Right cardiac atrium (tissue), 5 donors: ENCODE measurements at regions not wholly inside any gene's neighbourhood (a gene's known extent, or its start where the extent isn't known, plus 50 kb on each side); places are given as distances from the start of the nearest gene placed in this dataset.

Experiments used
- ATAC-seq, 2 donors: fragments of 200-7000 bp; cut with Tn5 transposase; one replicate each; pipeline versions ENCODE4 v1.8.0 to v1.9.1; 2020; ENCODE audit warnings: moderate library complexity in 2 of 2, mild to moderate bottlenecking in 1 of 2
- DNase-seq, 3 donors: peaks; one replicate each; pipeline ENCODE4 v3.0.0-alpha.2; 2020
- H3K27ac ChIP-seq: one replicate; pipeline ENCODE4 v1.5.1; 2013; ENCODE audit warnings: mild to moderate bottlenecking, low read length, control low read depth, moderate library complexity
- H3K27me3 ChIP-seq: one replicate; pipeline ENCODE4 v1.6.1; 2013; ENCODE audit not compliant: control insufficient read depth, insufficient read depth
- H3K4me1 ChIP-seq: one replicate; pipeline ENCODE4 v1.6.1; 2013; ENCODE audit warnings: low read length; ENCODE audit not compliant: control insufficient read depth, insufficient read depth
- H3K4me3 ChIP-seq: one replicate; pipeline ENCODE4 v1.5.1; 2013; ENCODE audit warnings: low read length, control low read depth
- H3K9me3 ChIP-seq: one replicate; pipeline ENCODE4 v1.6.1; 2013; ENCODE audit warnings: low read length; ENCODE audit not compliant: control insufficient read depth
- WGBS: extraction: QIAGEN DNeasy Blood & Tissue Kit; methylation state at CpG from one replicate; pipeline ENCODE4 v1.1.7; 2013; 5-methylcytosine and 5-hydroxymethylcytosine counted together
- intact Hi-C, 4 donors: fragments of 100-400 bp; cut with DNase I; formaldehyde crosslinking; loops; one replicate each; pipeline versions ENCODE4 v1.11.0 to v1.14.0; 2022 to 2023
- donor health status: healthy with polysubstance abuse.
- donor health status: DM: no; HTN: yes; CAD: no.
- donor health status: DM: no; HTN: no; CAD: no.
- donor health status: DM: no; HTN: yes; CAD: no; lungs with severe emphysema.
- donor health status: DM: yes; HTN: yes; CAD: no.

GRCh38 chr3:176172492-176172891 lies 1024.8 kb downstream of the TBL1XR1 start:
- intact Hi-C loops = no loop called here
- no peak overlapping the region for H3K27ac ChIP-seq
- no peaks in the 10 kb centered on the region for H3K4me1 ChIP-seq
- DNase-seq (no peak), ATAC-seq (no peak)
- H3K9me3 ChIP-seq = no peaks in the 10 kb centered on the region
- no peak overlapping the region for H3K4me3 ChIP-seq
- H3K27me3 ChIP-seq = no peaks in the 10 kb centered on the region
- WGBS = 89% methylated on average over 1 of the region's 1 CpG

DNA sequence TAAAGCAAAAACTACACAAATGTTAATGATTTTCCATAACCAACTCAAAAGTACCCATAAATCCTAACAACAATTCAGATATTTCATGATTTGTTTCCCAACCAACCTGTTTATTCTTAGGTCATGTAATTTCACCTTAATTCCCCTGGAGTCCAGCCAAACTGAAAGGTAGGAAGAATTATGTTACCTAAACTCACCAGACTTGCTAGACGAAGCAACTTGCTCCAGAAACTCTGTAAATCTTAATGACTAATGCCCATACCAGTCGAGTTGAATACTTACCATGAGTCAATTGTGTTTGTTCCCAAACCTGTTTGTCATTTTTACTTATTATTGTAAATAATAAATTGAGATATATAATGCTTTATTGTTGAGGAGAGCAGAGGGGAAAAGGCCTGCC lies 1030.0 kb downstream of the TBL1XR1 start:
- H3K27me3 ChIP-seq = no peaks in the 10 kb centered on the region
- WGBS = 72% methylated on average over 2 of the region's 2 CpGs
- DNase-seq = no peak
- no peaks in the 10 kb centered on the region for H3K4me1 ChIP-seq
- no peak overlapping the region for H3K27ac ChIP-seq
- H3K9me3 ChIP-seq = no peaks in the 10 kb centered on the region
- no peak for ATAC-seq
- intact Hi-C loops = no loop called here
- no peak overlapping the region for H3K4me3 ChIP-seq

DNA sequence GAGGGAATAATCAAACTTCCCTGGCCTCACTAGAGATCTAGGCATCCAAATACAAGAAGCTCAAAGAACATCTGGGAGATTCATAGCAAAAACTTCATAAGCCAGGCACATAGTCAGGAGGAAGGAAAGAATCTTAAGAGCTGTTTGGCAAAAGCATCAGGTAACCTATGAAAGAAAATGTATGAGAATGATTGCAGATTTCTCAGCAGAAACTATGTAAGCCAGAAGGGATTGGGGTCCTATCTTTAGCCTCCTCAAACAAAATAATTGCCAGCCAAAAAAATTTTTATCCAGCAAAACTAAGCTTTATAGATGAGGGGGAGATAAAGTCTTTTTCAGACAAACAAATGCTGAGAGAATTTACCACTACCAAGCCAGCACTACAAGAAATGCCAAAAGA lies 1036.3 kb downstream of the TBL1XR1 start:
- Histone ChIP-seq H3K9me3 (no peaks in the 10 kb centered on the region), H3K27me3 (no peaks in the 10 kb centered on the region), H3K27ac (no peak overlapping the region), H3K4me1 (no peaks in the 10 kb centered on the region), H3K4me3 (no peak overlapping the region)
- no peak for ATAC-seq
- intact Hi-C loops = no loop called here
- DNase-seq = no peak

DNA sequence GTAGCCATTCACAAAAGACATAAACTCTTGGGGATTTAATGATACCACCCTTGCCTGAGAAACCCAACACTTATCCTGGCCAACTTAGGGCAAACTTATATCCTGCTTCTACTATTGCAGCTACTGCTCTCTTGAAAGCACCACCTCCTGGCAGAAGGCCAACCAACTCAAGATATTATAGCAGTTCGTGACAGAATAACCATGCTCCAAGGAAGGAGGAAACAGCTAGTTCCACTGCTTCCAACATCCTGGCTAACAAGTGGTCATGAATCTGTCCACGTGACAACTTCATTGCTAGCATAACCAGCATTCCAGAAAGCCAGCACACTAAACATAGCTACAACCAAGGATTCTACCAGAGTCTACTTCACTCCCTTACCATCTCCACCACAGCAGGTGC lies 1037.5 kb downstream of the TBL1XR1 start:
- Histone ChIP-seq H3K27ac (no peak overlapping the region), H3K27me3 (no peaks in the 10 kb centered on the region), H3K4me1 (no peaks in the 10 kb centered on the region), H3K9me3 (no peaks in the 10 kb centered on the region), H3K4me3 (no peak overlapping the region)
- DNase-seq (no peak), ATAC-seq (no peak)
- intact Hi-C loops = no loop called here
- whole genome bisulfite sequencing = 47% methylated on average over 2 of the region's 2 CpGs

DNA sequence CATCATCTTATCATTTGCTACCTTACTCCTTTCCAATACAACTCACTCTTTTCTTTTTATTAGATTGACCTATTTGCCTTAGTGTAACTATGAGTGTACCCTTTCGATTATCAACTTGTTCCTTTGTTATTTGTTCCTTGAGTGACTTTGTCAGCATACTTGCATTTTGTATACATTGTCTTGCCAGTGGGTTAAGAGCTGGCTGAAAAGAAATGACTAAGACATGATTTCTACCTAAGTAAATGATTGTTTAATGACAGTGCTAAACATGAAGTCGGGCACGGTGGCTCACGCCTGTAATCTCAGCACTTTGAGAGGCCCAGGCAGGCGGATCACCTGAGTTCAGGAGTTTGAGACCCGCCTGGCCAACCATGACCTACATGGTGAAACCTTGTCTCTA lies 1042.3 kb downstream of the TBL1XR1 start:
- no peak for DNase-seq
- 86% methylated on average over 6 of the region's 6 CpGs for whole genome bisulfite sequencing
- Histone ChIP-seq H3K27me3 (no peaks in the 10 kb centered on the region), H3K9me3 (no peaks in the 10 kb centered on the region), H3K27ac (no peak overlapping the region), H3K4me3 (no peak overlapping the region), H3K4me1 (no peaks in the 10 kb centered on the region)
- ATAC-seq = no peak
- intact Hi-C loops = no loop called here

- Histone ChIP-seq H3K4me1 (no peaks in the 10 kb centered on the region), H3K27ac (no peak overlapping the region), H3K4me3 (no peak overlapping the region), H3K27me3 (no peaks in the 10 kb centered on the region), H3K9me3 (no peaks in the 10 kb centered on the region)
- intact Hi-C loops = no loop called here
- DNase-seq (no peak), ATAC-seq (no peak)
Observed at GRCh38 chr3:176149567-176149966, 1047.7 kb downstream of the TBL1XR1 start.

DNA sequence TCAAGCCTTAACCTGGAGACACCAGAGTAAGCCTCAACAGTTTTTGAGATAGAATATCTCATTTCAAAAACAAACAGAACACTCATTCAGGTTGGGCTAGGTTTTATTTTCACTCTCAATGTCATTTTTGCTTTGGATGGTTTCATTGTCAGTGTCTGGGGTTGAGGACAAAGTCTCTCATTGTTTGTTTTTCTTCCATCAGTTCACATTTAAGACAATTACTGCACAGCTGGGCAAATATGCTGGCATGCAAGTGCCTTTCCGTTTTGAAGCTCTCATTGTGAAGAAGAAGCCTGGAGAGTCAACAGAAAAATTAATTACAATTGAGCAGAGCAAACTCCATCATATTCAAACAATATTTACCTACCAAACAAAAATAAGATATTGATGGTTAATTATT lies 1050.0 kb downstream of the TBL1XR1 start:
- no peaks in the 10 kb centered on the region for H3K4me1 ChIP-seq
- 60% methylated on average over 1 of the region's 1 CpG for WGBS
- intact Hi-C loops = no loop called here
- ATAC-seq (no peak), DNase-seq (no peak)
- no peak overlapping the region for H3K27ac ChIP-seq
- no peaks in the 10 kb centered on the region for H3K9me3 ChIP-seq
- no peak overlapping the region for H3K4me3 ChIP-seq
- H3K27me3 ChIP-seq = no peaks in the 10 kb centered on the region

GRCh38 chr3:176141837-176142236 lies 1055.4 kb downstream of the TBL1XR1 start:
- no peaks in the 10 kb centered on the region for H3K4me1 ChIP-seq
- H3K9me3 ChIP-seq = no peaks in the 10 kb centered on the region
- intact Hi-C loops = no loop called here
- H3K4me3 ChIP-seq = no peak overlapping the region
- no peaks in the 10 kb centered on the region for H3K27me3 ChIP-seq
- H3K27ac ChIP-seq = no peak overlapping the region
- no peak for ATAC-seq
- 83% methylated on average over 1 of the region's 1 CpG for WGBS
- DNase-seq = no peak

GRCh38 chr3:176120507-176120906 lies 1076.8 kb downstream of the TBL1XR1 start:
- WGBS = 77% methylated on average over 2 of the region's 2 CpGs
- no peak overlapping the region for H3K4me3 ChIP-seq
- no peak for ATAC-seq
- H3K4me1 ChIP-seq = no peaks in the 10 kb centered on the region
- no peaks in the 10 kb centered on the region for H3K9me3 ChIP-seq
- no peak for DNase-seq
- intact Hi-C loops = no loop called here
- H3K27ac ChIP-seq = no peak overlapping the region
- no peaks in the 10 kb centered on the region for H3K27me3 ChIP-seq

DNA sequence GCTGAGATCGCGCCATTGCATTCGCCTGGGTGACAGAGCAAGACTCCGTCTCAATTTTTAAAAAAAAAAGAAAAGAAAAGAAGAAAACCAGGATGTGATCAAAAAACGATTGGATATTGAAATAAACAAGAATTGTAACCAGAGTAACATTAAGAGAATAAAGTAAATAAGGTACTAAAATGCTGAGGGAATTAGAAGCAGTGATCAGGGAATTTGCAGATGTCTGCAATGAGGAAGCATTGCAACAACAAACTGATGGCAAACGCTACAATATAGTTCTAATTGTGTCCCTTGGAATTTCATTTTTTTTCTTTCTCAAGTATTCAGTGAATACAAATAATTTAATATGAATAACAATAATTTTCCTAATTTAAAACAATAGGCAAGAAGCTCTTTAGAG lies 1077.5 kb downstream of the TBL1XR1 start:
- ATAC-seq (no peak), DNase-seq (no peak)
- H3K4me1 ChIP-seq = no peaks in the 10 kb centered on the region
- H3K27me3 ChIP-seq = no peaks in the 10 kb centered on the region
- H3K4me3 ChIP-seq = no peak overlapping the region
- no peak overlapping the region for H3K27ac ChIP-seq
- no peaks in the 10 kb centered on the region for H3K9me3 ChIP-seq
- WGBS = 80% methylated on average over 6 of the region's 6 CpGs
- intact Hi-C loops = no loop called here

GRCh38 chr3:176106380-176106779 lies 1090.9 kb downstream of the TBL1XR1 start:
- H3K4me3 ChIP-seq = no peak overlapping the region
- ATAC-seq (no peak), DNase-seq (no peak)
- intact Hi-C loops = no loop called here
- H3K27me3 ChIP-seq = no peaks in the 10 kb centered on the region
- H3K27ac ChIP-seq = no peak overlapping the region
- no peaks in the 10 kb centered on the region for H3K4me1 ChIP-seq
- no peaks in the 10 kb centered on the region for H3K9me3 ChIP-seq
- 70% methylated on average over 2 of the region's 2 CpGs for WGBS

GRCh38 chr3:176097027-176097426 lies 1100.3 kb downstream of the TBL1XR1 start:
- Histone ChIP-seq H3K27me3 (no peaks in the 10 kb centered on the region), H3K4me1 (no peaks in the 10 kb centered on the region), H3K9me3 (no peaks in the 10 kb centered on the region), H3K4me3 (no peak overlapping the region), H3K27ac (no peak overlapping the region)
- DNase-seq = no peak
- intact Hi-C loops = no loop called here
- ATAC-seq = no peak
